GM12872 (cell line): ENCODE measurements at regions not wholly inside any gene's neighbourhood (a gene's known extent, or its start where the extent isn't known, plus 50 kb on each side); places are given as distances from the start of the nearest gene placed in this dataset.

Experiments
- TF ChIP-seq, protein P1 (sequence below): IDR thresholded peaks from 3 replicates; pipeline ENCODE4 v1.5.1; 2011; ENCODE audit warnings: low read depth, mild to moderate bottlenecking, low read length, moderate library complexity; ENCODE audit not compliant: insufficient read depth

DNA sequence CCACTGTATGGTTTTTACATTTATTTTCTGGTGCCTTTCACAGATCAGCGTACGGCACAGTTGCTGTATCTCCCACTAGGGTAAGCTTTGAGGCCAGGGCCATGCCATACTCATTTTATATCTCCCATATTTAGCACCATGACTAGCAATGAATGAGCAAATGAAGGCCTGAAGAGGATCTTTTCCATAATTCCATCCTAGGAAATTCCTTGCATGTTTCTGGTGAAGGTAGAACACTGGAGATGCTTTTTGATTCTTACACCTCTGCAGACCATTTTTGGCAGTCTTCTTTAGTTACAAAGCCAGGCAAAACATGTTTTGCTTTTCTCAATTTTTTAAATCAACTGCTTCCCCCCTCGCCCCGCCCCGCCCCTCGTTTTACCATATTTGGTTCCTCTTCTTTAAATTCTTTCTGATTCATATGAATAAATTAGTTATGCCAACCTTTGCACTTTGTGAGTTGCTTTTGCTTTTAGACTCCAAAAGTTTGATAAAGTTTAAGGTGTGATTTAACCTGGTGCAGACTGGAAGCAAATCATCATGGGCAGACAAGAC lies 78.9 kb upstream of the AK4 start:
- TF ChIP-seq, protein P1, sequence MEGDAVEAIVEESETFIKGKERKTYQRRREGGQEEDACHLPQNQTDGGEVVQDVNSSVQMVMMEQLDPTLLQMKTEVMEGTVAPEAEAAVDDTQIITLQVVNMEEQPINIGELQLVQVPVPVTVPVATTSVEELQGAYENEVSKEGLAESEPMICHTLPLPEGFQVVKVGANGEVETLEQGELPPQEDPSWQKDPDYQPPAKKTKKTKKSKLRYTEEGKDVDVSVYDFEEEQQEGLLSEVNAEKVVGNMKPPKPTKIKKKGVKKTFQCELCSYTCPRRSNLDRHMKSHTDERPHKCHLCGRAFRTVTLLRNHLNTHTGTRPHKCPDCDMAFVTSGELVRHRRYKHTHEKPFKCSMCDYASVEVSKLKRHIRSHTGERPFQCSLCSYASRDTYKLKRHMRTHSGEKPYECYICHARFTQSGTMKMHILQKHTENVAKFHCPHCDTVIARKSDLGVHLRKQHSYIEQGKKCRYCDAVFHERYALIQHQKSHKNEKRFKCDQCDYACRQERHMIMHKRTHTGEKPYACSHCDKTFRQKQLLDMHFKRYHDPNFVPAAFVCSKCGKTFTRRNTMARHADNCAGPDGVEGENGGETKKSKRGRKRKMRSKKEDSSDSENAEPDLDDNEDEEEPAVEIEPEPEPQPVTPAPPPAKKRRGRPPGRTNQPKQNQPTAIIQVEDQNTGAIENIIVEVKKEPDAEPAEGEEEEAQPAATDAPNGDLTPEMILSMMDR, result no peak

DNA sequence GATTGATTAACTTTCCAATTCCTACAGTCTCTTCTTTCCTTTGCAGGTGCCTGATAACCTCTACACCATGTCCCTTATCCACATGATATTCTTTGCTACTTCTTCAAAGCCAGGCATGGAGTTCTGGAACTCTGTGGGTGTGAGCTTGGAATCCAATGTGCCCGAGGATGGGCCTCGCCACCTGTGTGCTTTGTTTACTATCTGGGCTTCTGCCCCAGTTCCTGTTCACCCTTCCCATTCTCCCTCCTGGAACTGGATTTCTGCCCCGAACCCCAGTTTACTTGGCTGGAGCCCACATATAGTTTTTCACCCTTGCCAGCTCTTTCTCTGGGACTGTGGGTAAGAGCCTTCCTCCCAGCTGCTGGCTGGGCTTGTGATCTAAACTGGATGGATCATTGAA lies 75.2 kb upstream of the AK4 start:
- TF ChIP-seq, protein P1, result no peak

DNA sequence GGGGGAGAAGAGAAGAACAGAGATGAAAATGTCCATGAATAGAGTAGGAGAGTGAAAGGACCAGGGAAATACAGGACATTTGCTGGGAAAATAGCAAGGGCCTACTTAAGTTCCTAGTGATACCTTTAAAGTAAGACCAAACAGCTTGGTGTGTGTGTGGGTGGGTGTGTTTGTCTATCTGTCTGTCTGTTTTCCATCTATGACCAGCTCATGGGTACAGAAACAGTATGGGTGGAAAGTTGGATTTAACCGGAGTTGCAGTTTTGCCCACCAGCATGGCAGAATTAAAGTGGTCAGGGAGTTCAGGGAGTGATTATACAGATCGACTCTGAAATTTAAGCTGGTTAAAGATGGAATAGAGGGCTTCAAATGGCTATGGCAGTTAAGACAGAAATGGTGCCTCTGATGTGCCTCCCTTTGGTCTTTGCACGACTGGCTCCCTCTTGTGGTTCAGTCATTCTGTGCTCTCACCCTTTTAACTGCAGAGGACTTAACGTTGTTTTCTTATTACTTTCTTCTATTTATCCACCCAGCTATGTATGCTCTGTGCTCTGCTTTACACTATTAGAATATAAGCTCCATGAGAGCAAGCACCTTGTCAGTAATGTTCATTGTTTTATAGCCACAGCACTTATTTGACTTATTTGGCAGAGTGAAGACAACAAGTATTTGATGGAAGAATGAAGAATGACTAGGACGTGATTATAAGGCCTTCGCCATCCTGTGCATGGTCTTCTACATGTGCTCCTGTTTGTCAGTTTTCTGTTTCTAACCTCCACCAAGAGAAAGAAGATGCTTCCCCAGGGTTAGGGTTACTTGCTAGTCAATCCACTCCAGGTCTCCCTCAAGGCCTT lies 72.7 kb upstream of the AK4 start:
- TF ChIP-seq, protein P1, result peak; percentile 83

DNA sequence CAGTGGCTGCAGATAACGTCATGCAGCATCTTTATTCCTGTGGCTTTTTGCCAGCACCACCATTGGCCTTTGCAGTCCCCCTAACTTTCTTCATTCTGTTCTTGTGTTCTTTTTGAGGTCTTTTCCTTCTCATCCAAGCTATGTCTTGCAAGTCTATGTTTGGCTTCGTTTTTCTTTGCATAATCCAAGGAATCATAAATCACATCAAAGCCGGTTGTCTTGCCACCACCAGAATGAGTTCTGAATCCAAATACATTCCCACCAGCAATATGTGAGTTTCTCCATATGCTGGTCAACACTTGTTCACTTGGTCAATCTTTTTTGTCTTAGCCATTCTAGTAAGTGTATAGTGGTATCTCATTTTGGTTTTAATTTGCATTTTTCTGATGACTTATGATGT lies 70.6 kb upstream of the AK4 start:
- TF ChIP-seq, protein P1, result no peak

DNA sequence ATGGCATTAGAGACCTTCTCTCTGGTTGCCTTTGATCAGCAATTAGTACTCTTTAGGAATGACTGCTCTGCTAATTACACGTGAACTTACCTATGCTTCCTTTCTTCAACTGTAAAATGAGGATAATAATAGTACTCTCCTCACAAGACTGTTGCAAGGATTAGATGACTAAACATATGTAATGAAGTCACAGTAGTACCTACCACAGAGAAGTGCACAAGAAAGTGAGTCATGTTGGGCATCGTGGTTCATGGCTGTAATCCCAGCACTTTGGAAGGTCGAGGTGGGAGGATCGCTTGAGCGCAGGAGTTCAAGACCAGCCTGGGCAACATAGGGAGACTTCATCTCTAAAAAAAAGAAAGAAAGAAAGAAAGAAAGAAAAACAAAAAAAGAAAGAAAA lies 68.1 kb upstream of the AK4 start:
- TF ChIP-seq, protein P1, result no peak

DNA sequence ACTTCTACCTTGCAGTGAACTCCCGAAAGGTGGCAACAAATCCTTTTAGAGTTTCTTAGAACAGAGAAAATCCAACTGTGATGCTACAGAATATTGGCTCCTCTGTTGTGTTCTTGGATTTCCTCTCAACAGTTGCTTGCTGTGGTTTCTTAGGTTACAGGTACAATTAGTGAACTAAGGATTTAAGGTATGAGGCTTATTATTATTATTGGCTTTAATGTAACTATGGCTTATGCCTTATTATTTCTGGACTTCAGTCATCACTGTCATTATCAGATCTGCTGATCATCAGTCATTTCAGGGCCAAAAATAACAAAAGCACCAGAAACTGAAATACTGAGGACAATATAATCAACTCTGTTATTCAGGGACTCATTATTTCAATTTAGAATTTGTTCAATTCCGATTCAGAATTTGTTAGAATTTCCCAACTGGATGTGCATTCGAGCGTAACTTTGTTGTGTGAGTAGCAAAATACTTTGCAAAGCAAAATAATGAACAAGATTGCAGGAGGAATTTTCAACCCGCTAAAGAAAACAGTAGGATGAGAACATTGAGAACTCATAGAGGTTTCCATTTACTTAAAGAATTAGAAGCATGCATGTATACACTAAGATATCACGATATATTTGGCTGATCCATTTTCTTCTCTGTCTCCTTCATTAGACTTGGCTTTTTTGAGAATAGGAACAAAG lies 65.5 kb upstream of the AK4 start:
- TF ChIP-seq, protein P1, result no peak

DNA sequence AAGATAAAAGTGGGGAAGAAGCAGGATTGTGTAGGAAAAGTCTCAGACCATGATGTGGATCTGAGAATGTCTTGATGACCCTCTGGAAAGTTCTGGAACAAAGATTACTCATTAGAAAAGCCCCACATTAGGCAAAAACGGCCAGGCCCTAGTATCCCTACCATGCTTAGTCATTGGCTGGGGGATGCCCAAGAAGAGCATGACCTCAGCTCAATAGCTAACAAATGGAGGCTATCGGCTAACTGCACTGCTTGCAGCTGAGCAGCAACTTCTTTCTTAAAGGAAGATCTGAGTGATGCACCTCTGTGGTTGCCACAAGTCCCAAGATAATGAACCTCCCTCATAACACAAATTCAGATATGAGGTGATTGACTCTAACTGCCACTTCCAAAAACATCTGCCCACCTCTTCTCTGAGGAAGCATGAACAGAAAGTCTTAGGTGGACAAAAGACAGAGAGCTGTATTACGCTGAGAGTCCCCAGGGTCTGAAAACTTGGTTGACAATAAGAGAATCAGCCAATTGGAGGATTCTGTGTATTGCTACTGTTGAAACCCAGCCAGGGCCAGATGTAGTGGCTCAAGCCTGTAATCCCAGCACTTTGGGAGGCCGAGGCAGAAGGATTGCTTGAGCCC lies 64.6 kb upstream of the AK4 start:
- TF ChIP-seq, protein P1, result no peak
